Upper lobe of right lung (tissue), 1 donor: ENCODE measurements at regions not wholly inside any gene's neighbourhood (a gene's known extent, or its start where the extent isn't known, plus 50 kb on each side); places are given as distances from the start of the nearest gene placed in this dataset.

Source experiments
- ATAC-seq: fragments of 200-7000 bp; cut with Tn5 transposase; one replicate; pipeline ENCODE4 v1.9.1; 2020; ENCODE audit warnings: mild to moderate bottlenecking, moderate library complexity
- DNase-seq: peaks from one replicate; pipeline ENCODE4 v3.0.0-alpha.2; 2020
- H3K27ac ChIP-seq: fragments of 200-600 bp; one replicate; pipeline ENCODE4 v1.8.0; 2022
- H3K27me3 ChIP-seq: fragments of 200-600 bp; one replicate; pipeline ENCODE4 v1.8.0; 2022; ENCODE audit warnings: mild to moderate bottlenecking
- H3K36me3 ChIP-seq: fragments of 200-600 bp; one replicate; pipeline ENCODE4 v1.8.0; 2022
- H3K4me1 ChIP-seq: fragments of 200-600 bp; one replicate; pipeline ENCODE4 v1.8.0; 2022
- H3K4me3 ChIP-seq: fragments of 200-600 bp; one replicate; pipeline ENCODE4 v1.8.0; 2022; ENCODE audit warnings: mild to moderate bottlenecking
- H3K9me3 ChIP-seq: fragments of 200-600 bp; one replicate; pipeline ENCODE4 v1.8.0; 2022
- CTCF ChIP-seq: fragments of 200-600 bp; IDR thresholded peaks from one replicate; pipeline ENCODE4 v1.8.0; 2022; ENCODE audit warnings: antibody characterized with exemption
- intact Hi-C: fragments of 100-400 bp; cut with DNase I; formaldehyde crosslinking; loops from one replicate; pipeline ENCODE4 v1.11.0; 2022
- donor health status: DM: no; HTN: yes; CAD: no; lungs with severe emphysema.

DNA sequence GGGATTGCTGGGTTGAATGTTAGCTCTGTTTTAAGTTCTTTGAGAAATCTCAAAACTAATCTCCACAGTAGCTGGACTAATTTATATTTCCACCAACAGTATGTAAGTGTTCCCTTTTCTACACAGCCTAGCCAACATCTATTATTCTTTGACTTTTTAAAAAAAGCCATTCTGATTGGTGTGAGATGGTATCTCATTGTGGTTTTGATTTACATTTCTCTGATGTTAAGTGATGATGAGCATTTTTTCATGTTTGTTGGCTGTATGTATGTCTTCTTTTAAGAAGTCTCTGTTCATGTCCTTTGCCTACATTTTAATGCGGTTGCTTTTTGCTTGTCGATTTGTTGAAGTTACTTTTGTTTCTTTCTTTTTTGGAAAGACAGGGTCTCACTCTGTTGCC, 301.1 kb upstream of the OR4E1 start:
- no peak for TF ChIP-seq CTCF
- DNase-seq (no peak), ATAC-seq (no peak)
- Histone ChIP-seq H3K4me1 (no peaks in the 10 kb centered on the region), H3K9me3 (no peaks in the 10 kb centered on the region), H3K27ac (no peak overlapping the region), H3K27me3 (no peaks in the 10 kb centered on the region), H3K4me3 (no peak overlapping the region), H3K36me3 (no peaks in the 10 kb centered on the region)
- intact Hi-C loops = no loop called here

GRCh38 chr14:21965042-21965441, 291.4 kb upstream of the OR4E1 start:
- no peaks in the 10 kb centered on the region for H3K36me3 ChIP-seq
- H3K27ac ChIP-seq = no peak overlapping the region
- no peak for DNase-seq
- no peak for ATAC-seq
- no peaks in the 10 kb centered on the region for H3K27me3 ChIP-seq
- no peaks in the 10 kb centered on the region for H3K4me1 ChIP-seq
- H3K9me3 ChIP-seq = no peaks in the 10 kb centered on the region
- H3K4me3 ChIP-seq = no peak overlapping the region
- intact Hi-C loops = no loop called here
- no peak for TF ChIP-seq CTCF

- ATAC-seq = no peak
- intact Hi-C loops = no loop called here
- H3K9me3 ChIP-seq = no peaks in the 10 kb centered on the region
Measured at GRCh38 chr14:21964180-21964579, 290.6 kb upstream of the OR4E1 start.

DNA sequence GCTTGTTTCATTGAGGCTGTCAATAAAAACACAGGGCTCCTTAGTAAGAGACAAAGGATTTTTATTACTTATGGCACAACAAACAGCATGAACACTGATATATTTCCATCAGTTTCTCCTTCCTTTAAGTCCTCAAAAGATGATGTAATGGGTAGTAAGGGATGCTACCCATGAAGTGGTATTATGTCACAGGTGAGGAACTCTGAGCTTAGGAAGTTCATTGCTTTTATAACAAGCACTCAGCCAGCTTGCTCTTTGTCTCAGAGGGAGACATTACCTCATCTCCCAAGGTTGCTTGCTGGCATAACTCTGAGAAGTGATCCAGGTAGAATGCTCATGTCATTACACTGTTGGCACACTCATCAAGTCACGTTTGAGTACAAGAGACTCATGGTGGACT, 287.0 kb upstream of the OR4E1 start:
- no peak for TF ChIP-seq CTCF
- DNase-seq (no peak), ATAC-seq (no peak)
- H3K9me3 ChIP-seq = no peaks in the 10 kb centered on the region
- no peaks in the 10 kb centered on the region for H3K4me1 ChIP-seq
- H3K27me3 ChIP-seq = no peaks in the 10 kb centered on the region
- no peak overlapping the region for H3K4me3 ChIP-seq
- intact Hi-C loops = no loop called here
- no peak overlapping the region for H3K27ac ChIP-seq
- H3K36me3 ChIP-seq = no peaks in the 10 kb centered on the region

More at GRCh38 chr14:21964180-21964579, 290.6 kb upstream of the OR4E1 start:
- no peak overlapping the region for H3K4me3 ChIP-seq
- no peaks in the 10 kb centered on the region for H3K27me3 ChIP-seq
- H3K36me3 ChIP-seq = no peaks in the 10 kb centered on the region
- no peaks in the 10 kb centered on the region for H3K4me1 ChIP-seq
- DNase-seq = no peak
- H3K27ac ChIP-seq = no peak overlapping the region
- TF ChIP-seq CTCF = no peak

DNA sequence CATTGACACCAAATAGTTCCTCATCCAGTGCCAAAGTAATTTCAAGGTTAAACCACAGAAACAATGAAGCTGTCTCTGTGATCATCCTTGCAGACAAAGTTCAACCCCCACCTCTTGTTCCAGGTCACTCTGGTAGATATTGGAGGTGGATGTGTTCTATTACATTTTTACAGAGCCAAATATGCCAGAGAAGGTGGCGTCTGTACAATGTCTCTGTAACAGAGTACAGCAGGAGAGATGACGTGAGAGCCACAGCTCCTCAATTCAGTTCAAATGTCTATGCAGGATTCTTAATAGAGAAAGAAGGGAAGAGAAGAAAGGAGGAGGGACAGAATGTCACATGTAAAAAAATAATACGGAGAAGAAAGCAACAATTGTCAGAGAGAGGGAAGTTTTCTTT, 268.3 kb upstream of the OR4E1 start:
- Histone ChIP-seq H3K9me3 (no peaks in the 10 kb centered on the region), H3K4me3 (no peak overlapping the region), H3K27ac (no peak overlapping the region), H3K36me3 (no peaks in the 10 kb centered on the region), H3K27me3 (no peaks in the 10 kb centered on the region), H3K4me1 (peaks cover 4% of the 10 kb centered on the region)
- intact Hi-C loops = no loop called here
- DNase-seq (no peak), ATAC-seq (no peak)
- TF ChIP-seq CTCF = no peak
